ENCODE measurements at regions not wholly inside any gene's neighbourhood (a gene's known extent, or its start where the extent isn't known, plus 50 kb on each side); places are given as distances from the start of the nearest gene placed in this dataset.

DNA sequence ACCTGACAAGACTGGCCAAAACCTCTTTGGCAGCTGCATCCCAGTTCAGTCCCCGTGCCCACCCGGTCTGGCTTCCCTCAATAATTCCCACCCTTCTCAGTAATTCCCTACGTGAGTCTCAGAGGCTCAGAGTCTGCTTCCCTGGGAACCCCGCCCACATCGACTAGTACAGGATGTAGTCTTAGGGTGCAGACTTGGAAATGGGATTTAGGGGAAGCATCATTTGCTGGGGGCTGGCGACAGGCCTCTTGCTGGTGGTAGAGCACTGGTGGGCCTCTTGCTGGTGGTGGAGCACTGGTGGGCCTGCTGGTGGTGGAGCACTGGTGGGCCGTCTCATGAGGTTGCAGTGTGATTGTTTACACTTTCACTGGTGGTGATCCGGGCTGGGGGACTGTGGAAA is 199.5 kb upstream of the B3GAT1 start:
- Histone ChIP-seq H3K4me3 (replicated peaks in 1 of 4; ENCODE audit: control extremely low read depth in 1 of 4, insufficient read depth in 1 of 4, low read depth in 3 of 4, low read length in 4 of 4) (no peak overlapping the region), H4K20me1 (ENCODE audit: control insufficient read depth, extremely low read depth, insufficient read depth, low read length) (no peaks in the 10 kb centered on the region), H3K9me3 (ENCODE audit: control insufficient read depth, insufficient read depth, low read depth, low read length) (no peaks in the 10 kb centered on the region), H3K4me2 (ENCODE audit: extremely low read depth, insufficient read depth, low read length) (no peak overlapping the region), H3K27me3 (ENCODE audit: control insufficient read depth, insufficient read depth, low read length) (no peaks in the 10 kb centered on the region), H3K9ac (ENCODE audit: insufficient read depth, low read length) (no peak overlapping the region), H3K4me1 (ENCODE audit: control insufficient read depth, extremely low read depth, insufficient read depth, low read length) (no peaks in the 10 kb centered on the region), H3K36me3 (ENCODE audit: control insufficient read depth, insufficient read depth, low read length) (no peaks in the 10 kb centered on the region), H2AFZ (ENCODE audit: low read length) (no peak overlapping the region), H3K27ac (ENCODE audit: insufficient read depth, low read length) (no peak overlapping the region), H3K79me2 (ENCODE audit: control insufficient read depth, insufficient read depth, low read length) (no peaks in the 10 kb centered on the region)
- no peak for TF ChIP-seq EZH2 (IDR thresholded peaks at IDR 0.05; ENCODE audit: low read length, missing control alignments)
- TF ChIP-seq, protein P1, sequence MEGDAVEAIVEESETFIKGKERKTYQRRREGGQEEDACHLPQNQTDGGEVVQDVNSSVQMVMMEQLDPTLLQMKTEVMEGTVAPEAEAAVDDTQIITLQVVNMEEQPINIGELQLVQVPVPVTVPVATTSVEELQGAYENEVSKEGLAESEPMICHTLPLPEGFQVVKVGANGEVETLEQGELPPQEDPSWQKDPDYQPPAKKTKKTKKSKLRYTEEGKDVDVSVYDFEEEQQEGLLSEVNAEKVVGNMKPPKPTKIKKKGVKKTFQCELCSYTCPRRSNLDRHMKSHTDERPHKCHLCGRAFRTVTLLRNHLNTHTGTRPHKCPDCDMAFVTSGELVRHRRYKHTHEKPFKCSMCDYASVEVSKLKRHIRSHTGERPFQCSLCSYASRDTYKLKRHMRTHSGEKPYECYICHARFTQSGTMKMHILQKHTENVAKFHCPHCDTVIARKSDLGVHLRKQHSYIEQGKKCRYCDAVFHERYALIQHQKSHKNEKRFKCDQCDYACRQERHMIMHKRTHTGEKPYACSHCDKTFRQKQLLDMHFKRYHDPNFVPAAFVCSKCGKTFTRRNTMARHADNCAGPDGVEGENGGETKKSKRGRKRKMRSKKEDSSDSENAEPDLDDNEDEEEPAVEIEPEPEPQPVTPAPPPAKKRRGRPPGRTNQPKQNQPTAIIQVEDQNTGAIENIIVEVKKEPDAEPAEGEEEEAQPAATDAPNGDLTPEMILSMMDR (conservative IDR thresholded peaks at IDR 0.05 in 1 of 2, IDR thresholded peaks at IDR 0.05 in 1 of 2; ENCODE audit: low read depth in 1 of 2, low read length in 2 of 2): no peak
- no peak for DNase-seq (ENCODE audit: low read depth in 2 of 2)

DNA sequence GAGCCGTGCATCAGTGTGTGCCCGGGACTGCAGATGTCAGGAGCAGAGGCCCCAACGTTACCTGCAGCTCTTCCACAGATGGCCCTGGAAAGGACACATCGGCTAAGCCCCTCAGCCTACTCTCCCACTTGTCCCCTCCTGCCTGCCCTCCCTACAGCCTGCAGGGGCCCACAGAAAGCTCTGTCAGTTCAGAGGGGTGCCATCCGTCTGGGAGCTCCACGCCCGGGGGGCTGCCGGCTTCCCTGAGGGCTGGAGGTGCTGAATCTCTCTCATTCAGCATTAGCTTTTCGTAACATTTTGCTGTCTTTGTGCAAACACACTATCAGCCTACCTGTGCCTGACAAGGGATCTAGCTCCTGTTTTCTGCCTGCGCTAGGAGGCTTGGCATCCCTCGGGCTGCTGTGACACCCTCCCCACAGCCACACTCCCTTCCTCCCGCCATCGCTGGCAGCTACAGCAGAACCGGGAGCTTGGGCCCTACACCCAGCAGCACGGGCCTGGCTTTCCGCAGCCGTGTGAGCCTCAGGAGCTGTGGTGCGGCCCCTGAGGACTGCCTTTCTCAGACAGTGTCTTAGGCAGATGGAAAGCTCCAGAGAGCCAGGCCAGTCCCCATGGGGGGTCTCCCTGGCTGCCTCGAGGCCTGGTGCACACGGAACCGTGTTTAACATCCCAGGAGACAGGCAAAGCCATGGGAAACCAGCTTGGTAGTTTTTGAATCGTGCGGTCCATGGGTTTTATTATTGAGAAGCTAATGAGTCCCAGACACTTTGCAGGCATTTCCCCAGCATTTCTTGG is 198.3 kb upstream of the B3GAT1 start:
- no peak for TF ChIP-seq EZH2 (IDR thresholded peaks at IDR 0.05; ENCODE audit: low read length, missing control alignments)
- TF ChIP-seq, protein P1 (conservative IDR thresholded peaks at IDR 0.05 in 1 of 2, IDR thresholded peaks at IDR 0.05 in 1 of 2; ENCODE audit: low read depth in 1 of 2, low read length in 2 of 2): no peak
- no peaks in the 10 kb centered on the region for H3K9me3 ChIP-seq (ENCODE audit: control insufficient read depth, insufficient read depth, low read depth, low read length)
- no peak overlapping the region for H2AFZ ChIP-seq (ENCODE audit: low read length)
- H3K9ac ChIP-seq (ENCODE audit: insufficient read depth, low read length): no peak overlapping the region
- no peak overlapping the region for H3K4me2 ChIP-seq (ENCODE audit: extremely low read depth, insufficient read depth, low read length)
- H3K4me1 ChIP-seq (ENCODE audit: control insufficient read depth, extremely low read depth, insufficient read depth, low read length): no peaks in the 10 kb centered on the region
- no peak overlapping the region for H3K27ac ChIP-seq (ENCODE audit: insufficient read depth, low read length)
- DNase-seq (ENCODE audit: low read depth in 2 of 2): no peak
- H3K27me3 ChIP-seq (ENCODE audit: control insufficient read depth, insufficient read depth, low read length): no peaks in the 10 kb centered on the region
- H3K79me2 ChIP-seq (ENCODE audit: control insufficient read depth, insufficient read depth, low read length): no peaks in the 10 kb centered on the region
- no peaks in the 10 kb centered on the region for H3K36me3 ChIP-seq (ENCODE audit: control insufficient read depth, insufficient read depth, low read length)
- H4K20me1 ChIP-seq (ENCODE audit: control insufficient read depth, extremely low read depth, insufficient read depth, low read length): no peaks in the 10 kb centered on the region
- no peak overlapping the region for H3K4me3 ChIP-seq (replicated peaks in 1 of 4; ENCODE audit: control extremely low read depth in 1 of 4, insufficient read depth in 1 of 4, low read depth in 3 of 4, low read length in 4 of 4)

DNA sequence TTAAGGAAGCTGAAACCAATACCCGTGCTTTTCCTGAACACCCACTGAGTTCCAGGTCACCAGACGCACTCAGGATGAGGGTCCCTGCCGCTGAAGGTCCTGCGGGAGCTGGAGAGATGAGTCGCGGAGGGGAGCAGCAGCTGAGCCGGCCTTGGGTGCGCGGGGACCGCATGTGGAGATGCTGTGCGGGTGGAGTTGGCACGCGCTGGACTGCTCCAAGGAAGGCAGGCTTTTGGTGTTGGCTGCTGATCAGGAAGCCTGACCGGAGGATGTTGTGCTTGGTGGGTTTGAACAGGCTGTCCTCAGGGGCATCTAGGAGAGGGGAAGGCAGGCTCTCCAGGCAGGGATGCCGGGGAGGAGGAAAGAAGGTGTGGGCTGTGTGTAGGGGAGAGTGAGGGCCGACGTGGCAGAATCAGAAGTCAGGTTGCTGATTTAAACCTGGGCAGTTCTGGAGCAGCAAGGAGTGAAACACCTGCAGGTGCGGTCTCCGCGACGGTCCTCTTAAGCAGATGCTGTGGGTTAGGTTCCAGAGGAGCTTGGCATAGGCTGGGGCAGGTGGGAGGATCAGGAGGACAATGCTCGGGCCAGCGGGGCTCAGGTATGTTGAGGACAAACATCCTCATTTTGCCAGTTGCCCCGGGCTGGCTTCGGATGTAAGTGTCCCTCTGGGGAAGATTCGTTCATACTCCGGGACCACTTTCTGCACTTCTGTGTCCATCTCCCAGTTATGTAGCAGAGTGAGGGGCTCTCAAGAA is 197.5 kb upstream of the B3GAT1 start:
- Histone ChIP-seq H3K36me3 (ENCODE audit: control insufficient read depth, insufficient read depth, low read length) (no peaks in the 10 kb centered on the region), H3K4me3 (replicated peaks in 1 of 4; ENCODE audit: control extremely low read depth in 1 of 4, insufficient read depth in 1 of 4, low read depth in 3 of 4, low read length in 4 of 4) (no peak overlapping the region), H3K27ac (ENCODE audit: insufficient read depth, low read length) (no peak overlapping the region), H3K4me1 (ENCODE audit: control insufficient read depth, extremely low read depth, insufficient read depth, low read length) (no peaks in the 10 kb centered on the region), H3K27me3 (ENCODE audit: control insufficient read depth, insufficient read depth, low read length) (no peaks in the 10 kb centered on the region), H3K4me2 (ENCODE audit: extremely low read depth, insufficient read depth, low read length) (no peak overlapping the region), H2AFZ (ENCODE audit: low read length) (no peak overlapping the region), H4K20me1 (ENCODE audit: control insufficient read depth, extremely low read depth, insufficient read depth, low read length) (no peaks in the 10 kb centered on the region), H3K9me3 (ENCODE audit: control insufficient read depth, insufficient read depth, low read depth, low read length) (no peaks in the 10 kb centered on the region), H3K9ac (ENCODE audit: insufficient read depth, low read length) (no peak overlapping the region), H3K79me2 (ENCODE audit: control insufficient read depth, insufficient read depth, low read length) (no peaks in the 10 kb centered on the region)
- TF ChIP-seq, protein P1 (conservative IDR thresholded peaks at IDR 0.05 in 1 of 2, IDR thresholded peaks at IDR 0.05 in 1 of 2; ENCODE audit: low read depth in 1 of 2, low read length in 2 of 2): no peak
- no peak for TF ChIP-seq EZH2 (IDR thresholded peaks at IDR 0.05; ENCODE audit: low read length, missing control alignments)
- no peak for DNase-seq (ENCODE audit: low read depth in 2 of 2)
